AG04450 (cell line): ENCODE measurements at regions not wholly inside any gene's neighbourhood (a gene's known extent, or its start where the extent isn't known, plus 50 kb on each side); places are given as distances from the start of the nearest gene placed in this dataset.
A peak's percentile ranks its signal among the peaks of the same experiment; 100 is the strongest.

Experiments used
- CTCF ChIA-PET: fragments of 300-600, 350-600 bp; formaldehyde crosslinking; extraction: SDS; loops from one replicate; lab custom pipeline; 2022; ENCODE audit warnings: antibody characterized with exemption, inconsistent platforms; lab: Charles Lee
- POLR2A ChIA-PET: fragments of 350-600 bp; formaldehyde crosslinking; extraction: SDS; loops from one replicate; lab custom pipeline; 2021; ENCODE audit warnings: antibody characterized with exemption, inconsistent platforms; lab: Yijun Ruan, JAX
- DNase-seq: peaks from one replicate; pipeline ENCODE4 v3.0.0-alpha.2; 2011; ENCODE audit warnings: low read depth, low spot score
- H3K27ac ChIP-seq: one replicate; pipeline ENCODE4 v1.5.1; 2012; ENCODE audit warnings: low read depth, low read length, control low read depth
- H3K27me3 ChIP-seq: one replicate; pipeline ENCODE4 v1.6.0; 2012; ENCODE audit warnings: low read length; ENCODE audit not compliant: control insufficient read depth, insufficient read depth
- H3K4me3 ChIP-seq: 2 replicates; pipeline ENCODE4 v1.5.1; 2011; ENCODE audit warnings: mild to moderate bottlenecking, low read depth, low read length, control low read depth
- H3K9me3 ChIP-seq: 2 replicates; pipeline ENCODE4 v1.5.1; 2012; ENCODE audit warnings: low read length; ENCODE audit not compliant: control insufficient read depth, insufficient read depth
- TF ChIP-seq, protein P1 (sequence below): IDR thresholded peaks from 2 replicates; pipeline ENCODE4 v1.5.1; 2011; ENCODE audit warnings: low read depth, low read length, control low read depth, inconsistent platforms

DNA sequence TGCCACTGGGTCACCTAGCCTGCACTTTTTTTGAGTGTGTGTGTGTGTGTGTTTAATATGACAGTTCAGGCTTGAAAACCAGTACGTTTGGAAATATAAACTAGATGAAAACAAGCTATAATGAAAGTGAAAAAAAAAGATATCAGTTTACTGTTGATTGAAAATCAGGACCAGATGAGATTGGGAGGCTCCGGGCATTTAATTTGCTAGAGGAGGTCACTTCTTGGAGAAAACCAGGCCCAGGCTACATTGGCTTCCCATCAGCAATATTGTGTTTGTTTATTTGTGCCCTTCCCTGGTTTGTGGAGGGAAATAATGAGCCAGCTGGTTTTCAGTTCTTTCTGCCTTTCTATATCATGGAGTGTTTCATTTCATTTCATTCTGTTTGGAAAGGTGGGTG, 246.6 kb upstream of the JAG1 start:
- Histone ChIP-seq H3K27me3 (no peaks in the 10 kb centered on the region), H3K9me3 (no peaks in the 10 kb centered on the region), H3K4me3 (no peak overlapping the region), H3K27ac (no peak overlapping the region)
- TF ChIP-seq, protein P1, sequence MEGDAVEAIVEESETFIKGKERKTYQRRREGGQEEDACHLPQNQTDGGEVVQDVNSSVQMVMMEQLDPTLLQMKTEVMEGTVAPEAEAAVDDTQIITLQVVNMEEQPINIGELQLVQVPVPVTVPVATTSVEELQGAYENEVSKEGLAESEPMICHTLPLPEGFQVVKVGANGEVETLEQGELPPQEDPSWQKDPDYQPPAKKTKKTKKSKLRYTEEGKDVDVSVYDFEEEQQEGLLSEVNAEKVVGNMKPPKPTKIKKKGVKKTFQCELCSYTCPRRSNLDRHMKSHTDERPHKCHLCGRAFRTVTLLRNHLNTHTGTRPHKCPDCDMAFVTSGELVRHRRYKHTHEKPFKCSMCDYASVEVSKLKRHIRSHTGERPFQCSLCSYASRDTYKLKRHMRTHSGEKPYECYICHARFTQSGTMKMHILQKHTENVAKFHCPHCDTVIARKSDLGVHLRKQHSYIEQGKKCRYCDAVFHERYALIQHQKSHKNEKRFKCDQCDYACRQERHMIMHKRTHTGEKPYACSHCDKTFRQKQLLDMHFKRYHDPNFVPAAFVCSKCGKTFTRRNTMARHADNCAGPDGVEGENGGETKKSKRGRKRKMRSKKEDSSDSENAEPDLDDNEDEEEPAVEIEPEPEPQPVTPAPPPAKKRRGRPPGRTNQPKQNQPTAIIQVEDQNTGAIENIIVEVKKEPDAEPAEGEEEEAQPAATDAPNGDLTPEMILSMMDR, result no peak
- ChIA-PET POLR2A (interaction anchor here (1.0 kb wide), 1 partner anchor 56 kb away, joined by 3 read pairs; no protein-coding TSS in a partner anchor), CTCF (interaction anchor here (1.1 to 1.3 kb wide), 2 partner anchors 245 to 623 kb away, joined by 3 read pairs; no protein-coding TSS in a partner anchor)
- no peak for DNase-seq

DNA sequence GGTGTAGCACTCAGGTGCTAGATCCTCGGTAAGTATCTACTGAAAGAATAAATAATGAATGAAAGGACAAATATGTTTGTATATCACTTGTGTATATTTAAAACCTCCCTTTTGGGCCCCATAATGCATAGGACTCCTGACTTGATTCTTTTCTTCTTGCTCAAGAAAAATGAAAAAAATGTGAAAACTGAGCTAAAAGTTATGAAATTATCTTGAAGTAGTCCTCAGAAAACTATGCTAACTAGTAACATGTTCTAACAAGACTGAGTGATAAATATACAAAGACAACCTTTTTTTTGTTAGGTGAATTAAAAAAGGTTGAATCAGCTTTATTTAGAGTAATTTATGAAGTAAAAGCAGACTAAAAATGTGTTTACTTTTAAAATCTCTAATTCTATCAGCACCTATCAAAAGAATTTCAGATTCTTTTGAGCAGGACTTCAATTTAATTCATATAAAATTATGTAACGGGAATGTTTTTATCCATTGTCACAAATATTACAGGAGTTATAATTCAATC, 247.8 kb upstream of the JAG1 start:
- H3K27me3 ChIP-seq, result no peaks in the 10 kb centered on the region
- H3K9me3 ChIP-seq, result no peaks in the 10 kb centered on the region
- H3K27ac ChIP-seq, result no peak overlapping the region
- no peak overlapping the region for H3K4me3 ChIP-seq
- TF ChIP-seq, protein P1, result no peak
- POLR2A ChIA-PET, result interaction anchor here (1.8 kb wide), 1 partner anchor 248 kb away, joined by 6 read pairs; the partner anchor contains the start of gene JAG1
- CTCF ChIA-PET, result interaction anchor here (1.3 to 1.4 kb wide), 2 partner anchors 250 to 622 kb away, joined by 3 read pairs; no protein-coding TSS in a partner anchor
- DNase-seq, result no peak

DNA sequence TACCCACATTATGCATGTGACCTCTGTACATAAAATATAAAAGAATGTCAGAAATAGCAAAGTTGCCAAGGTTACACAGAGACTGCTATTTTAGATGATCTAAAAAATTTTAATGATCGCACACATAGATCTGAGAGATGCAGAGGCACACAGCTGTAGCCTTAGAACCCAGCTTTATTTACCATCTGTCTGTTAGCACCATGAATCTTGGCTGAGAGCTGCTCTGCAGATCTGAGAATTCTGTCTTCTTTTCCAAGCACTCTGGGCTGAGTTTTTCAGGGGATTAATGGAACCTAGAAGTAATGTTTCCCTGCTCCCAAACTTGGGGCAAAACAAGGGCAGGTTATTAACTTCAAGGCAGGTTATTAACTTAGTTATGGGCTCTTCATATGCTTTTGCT, 248.7 kb upstream of the JAG1 start:
- Histone ChIP-seq H3K27ac (peak overlapping the region; percentile 68), H3K9me3 (no peaks in the 10 kb centered on the region), H3K27me3 (no peaks in the 10 kb centered on the region), H3K4me3 (no peak overlapping the region)
- POLR2A ChIA-PET, result interaction anchor here (1.2 to 1.8 kb wide), 2 partner anchors 249 to 251 kb away, joined by 6 to 11 read pairs; partner anchors contain the start of gene JAG1
- no peak for DNase-seq
- TF ChIP-seq, protein P1, result no peak
- CTCF ChIA-PET, result interaction anchor here (1.4 kb wide), 1 partner anchor 251 kb away, joined by 3 read pairs; no protein-coding TSS in a partner anchor

DNA sequence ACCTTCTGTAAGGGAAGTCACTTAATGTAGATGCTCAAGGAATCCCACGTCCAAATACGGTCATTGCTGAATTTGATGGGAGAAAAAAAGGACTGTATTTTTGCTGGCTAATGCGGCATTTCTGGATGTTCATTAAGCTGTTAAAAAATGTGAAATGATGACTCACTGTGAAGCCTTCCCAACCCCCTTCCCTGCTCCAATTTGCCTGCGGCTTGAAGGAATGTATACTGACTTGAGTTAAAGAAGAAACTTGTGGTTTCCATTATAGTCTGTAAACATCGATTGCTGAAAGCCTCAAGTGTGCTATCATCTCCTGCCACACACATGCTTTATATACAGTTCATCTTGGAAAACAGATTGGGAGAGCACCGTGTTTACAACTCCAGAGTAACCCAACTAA, 249.1 kb upstream of the JAG1 start:
- CTCF ChIA-PET, result no interaction called here
- DNase-seq, result peak; percentile 91

More for the DNA sequence above, 249.1 kb upstream of the JAG1 start:
- peak overlapping the region; percentile 15; the same call in 1 of the 2 replicates for H3K4me3 ChIP-seq
- POLR2A ChIA-PET, result interaction anchor here (1.2 to 1.8 kb wide), 2 partner anchors 249 to 251 kb away, joined by 6 to 11 read pairs; partner anchors contain the start of gene JAG1
- peak overlapping the region; percentile 68 for H3K27ac ChIP-seq
- TF ChIP-seq, protein P1, result no peak
- H3K9me3 ChIP-seq, result no peaks in the 10 kb centered on the region
- no peaks in the 10 kb centered on the region for H3K27me3 ChIP-seq
